NT2/D1 (cell line): ENCODE measurements at regions not wholly inside any gene's neighbourhood (a gene's known extent, or its start where the extent isn't known, plus 50 kb on each side); places are given as distances from the start of the nearest gene placed in this dataset.

ENCODE experiments used
- SUZ12 ChIP-seq: IDR thresholded peaks from 2 replicates; pipeline ENCODE4 v1.6.1; 2011; ENCODE audit not compliant: insufficient read length, insufficient read depth; ENCODE audit errors: extremely low read depth
- YY1 ChIP-seq: IDR thresholded peaks from 2 replicates; pipeline ENCODE4 v1.6.1; 2011; ENCODE audit not compliant: insufficient read length, insufficient read depth
- ZNF274 ChIP-seq: IDR thresholded peaks from 2 replicates; pipeline ENCODE4 v1.6.1; 2011; ENCODE audit warnings: mild to moderate bottlenecking, low read depth, low read length

DNA sequence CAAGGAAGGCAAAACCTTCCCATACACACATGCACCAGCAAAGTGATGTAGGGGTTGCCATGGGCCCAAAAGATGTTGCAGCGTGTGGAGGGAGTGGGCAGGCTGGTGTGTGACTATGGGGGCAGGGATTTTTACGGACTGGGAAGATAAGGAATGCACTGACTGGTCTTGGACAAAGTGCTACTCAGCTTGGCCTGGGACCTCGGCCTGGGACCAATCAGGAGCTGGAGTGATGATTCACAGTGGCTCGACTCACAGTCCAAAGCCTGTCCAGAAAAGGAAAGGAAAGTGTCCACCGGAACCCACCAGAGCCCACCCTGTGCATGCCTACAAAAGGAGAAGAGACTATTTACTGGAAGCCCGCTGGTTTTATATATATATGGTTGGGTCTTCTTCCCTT, 567.0 kb upstream of the GNPDA2 start:
- no peak for TF ChIP-seq SUZ12
- TF ChIP-seq ZNF274: no peak
- TF ChIP-seq YY1: no peak
